B cell (primary cell): ENCODE measurements at regions not wholly inside any gene's neighbourhood (a gene's known extent, or its start where the extent isn't known, plus 50 kb on each side); places are given as distances from the start of the nearest gene placed in this dataset.
"Not testable (repeated sequence)": the region's sequence is repeated elsewhere in the genome, so short reads cannot be mapped to it uniquely, and the experiment has no call there.

Experiments
- ATAC-seq: fragments of 200-7000 bp; cut with Tn5 transposase; one replicate; pipeline ENCODE4 v1.10.0; 2021; ENCODE audit warnings: low read depth, mild to moderate bottlenecking, moderate number of reproducible peaks, moderate library complexity
- CTCF ChIA-PET: fragments of 350-600 bp; sonication (Branson Sonifier 250); formaldehyde crosslinking; loops from one replicate; lab custom pipeline; 2021; ENCODE audit warnings: antibody characterized with exemption, inconsistent platforms; lab: Charles Lee
- POLR2A ChIA-PET: fragments of 350-600 bp; sonication (Branson Sonifier 250); formaldehyde crosslinking; loops from one replicate; lab custom pipeline; 2021; ENCODE audit warnings: antibody characterized with exemption; lab: Charles Lee
- DNase-seq: peaks from one replicate; pipeline ENCODE4 v3.0.0; 2013
- H2AFZ ChIP-seq: 2 replicates; pipeline ENCODE4 v1.6.1; 2012; ENCODE audit warnings: mild to moderate bottlenecking, low read depth, low read length; ENCODE audit not compliant: insufficient read depth, poor library complexity, severe bottlenecking
- H3K27ac ChIP-seq, 2 donors: 1 replicate in 1 of 2; 2 replicates in 1 of 2; pipeline ENCODE4 v1.5.1; 2012 to 2013; ENCODE audit warnings: low read length in 2 of 2, mild to moderate bottlenecking in 2 of 2, moderate library complexity in 1 of 2
- H3K27me3 ChIP-seq, 4 experiments: fragments of 200-600 bp in 1 of 4; sonication (generic) in 1 of 4; replicated peaks in 1 of 4; 1 replicate in 2 of 4; 2 replicates in 2 of 4; pipeline versions ENCODE4 v1.6.1 to v1.7.0; 2013 to 2016; ENCODE audit warnings: low read length in 3 of 4, mild to moderate bottlenecking in 2 of 4, mixed read lengths in 1 of 4, moderate library complexity in 1 of 4; ENCODE audit not compliant: insufficient read depth in 4 of 4, control insufficient read depth in 3 of 4; ENCODE audit errors: control extremely low read depth in 1 of 4
- H3K36me3 ChIP-seq, 2 experiments: replicated peaks in 1 of 2; 1 replicate in 1 of 2; 2 replicates in 1 of 2; pipeline versions ENCODE4 v1.6.1 to v1.7.1; 2013; ENCODE audit warnings: low read length in 1 of 2; ENCODE audit not compliant: insufficient read depth in 2 of 2, control insufficient read depth in 1 of 2; ENCODE audit errors: control extremely low read depth in 1 of 2, extremely low read depth in 1 of 2
- H3K4me1 ChIP-seq, 2 donors: fragments of 200-600 bp in 1 of 2; sonication (generic) in 1 of 2; 1 replicate in 1 of 2; 2 replicates in 1 of 2; pipeline versions ENCODE4 v1.5.1 to v1.6.1; 2013 to 2017; ENCODE audit warnings: low read length in 2 of 2; ENCODE audit not compliant: control insufficient read depth in 2 of 2, insufficient read depth in 2 of 2
- H3K4me2 ChIP-seq: replicated peaks from 2 replicates; pipeline ENCODE3; 2012; ENCODE audit warnings: mild to moderate bottlenecking, low read depth, low read length; ENCODE audit not compliant: poor library complexity, severe bottlenecking
- H3K4me3 ChIP-seq, 5 experiments: fragments of 200-600 bp in 1 of 5; sonication (generic) in 1 of 5; 1 replicate in 3 of 5; 2 replicates in 2 of 5; pipeline versions ENCODE4 v1.5.1 to v1.7.0; 2011 to 2016; ENCODE audit warnings: low read length in 4 of 5, mild to moderate bottlenecking in 4 of 5, low read depth in 2 of 5, control low read depth in 1 of 5, moderate library complexity in 1 of 5; ENCODE audit not compliant: insufficient read depth in 1 of 5; ENCODE audit errors: control extremely low read depth in 1 of 5, extremely low read depth in 1 of 5
- H3K79me2 ChIP-seq: fragments of 200-600 bp; sonication (generic); one replicate; pipeline ENCODE4 v1.6.0; 2016; ENCODE audit warnings: low read length; ENCODE audit not compliant: control insufficient read depth, insufficient read depth
- H3K9ac ChIP-seq: fragments of 200-600 bp; sonication (generic); 2 replicates; pipeline ENCODE4 v1.6.1; 2017; ENCODE audit warnings: mild to moderate bottlenecking, low read length, moderate library complexity
- H3K9me3 ChIP-seq, 3 donors: one replicate each; pipeline versions ENCODE4 v1.6.1 to v1.7.1; 2013; ENCODE audit warnings: low read length in 2 of 3; ENCODE audit not compliant: control insufficient read depth in 2 of 3, insufficient read depth in 1 of 3; ENCODE audit errors: control extremely low read depth in 1 of 3
- H4K20me1 ChIP-seq: 2 replicates; pipeline ENCODE4 v1.6.0; 2012; ENCODE audit warnings: mild to moderate bottlenecking, low read length; ENCODE audit not compliant: insufficient read depth, control insufficient read depth, poor library complexity, severe bottlenecking
- H3K27ac Mint-ChIP-seq: one replicate; pipeline ENCODE4 v1.8.0; 2021; ENCODE audit warnings: mixed read lengths
- H3K27me3 Mint-ChIP-seq: one replicate; pipeline ENCODE4 v1.8.0; 2021; ENCODE audit warnings: mixed read lengths
- H3K4me1 Mint-ChIP-seq: one replicate; pipeline ENCODE4 v1.8.0; 2021; ENCODE audit warnings: mixed read lengths
- H3K4me3 Mint-ChIP-seq: one replicate; pipeline ENCODE4 v1.8.0; 2021; ENCODE audit warnings: mixed read lengths
- H3K9me3 Mint-ChIP-seq: one replicate; pipeline ENCODE4 v1.8.0; 2022; ENCODE audit warnings: mixed read lengths; ENCODE audit not compliant: insufficient read depth
- CTCF ChIP-seq: fragments of 200-600 bp; IDR thresholded peaks from one replicate; pipeline ENCODE4 v1.8.0; 2022; ENCODE audit warnings: antibody characterized with exemption, mild to moderate bottlenecking
- EZH2 ChIP-seq: IDR thresholded peaks from 2 replicates; pipeline ENCODE4 v1.6.1; 2012; ENCODE audit warnings: borderline replicate concordance, low read depth, mild to moderate bottlenecking, moderate library complexity, low read length; ENCODE audit not compliant: insufficient read depth, poor library complexity, severe bottlenecking
- WGBS: methylation state at CpG from one replicate; pipeline ENCODE4 v1.1.5; 2013; ENCODE audit warnings: missing lambda C conversion rate; ENCODE audit not compliant: insufficient coverage; 5-methylcytosine and 5-hydroxymethylcytosine counted together
- intact Hi-C: fragments of 100-400 bp; cut with micrococcal nuclease; formaldehyde crosslinking; loops from one replicate; pipeline ENCODE4 v1.10.0; 2022

DNA sequence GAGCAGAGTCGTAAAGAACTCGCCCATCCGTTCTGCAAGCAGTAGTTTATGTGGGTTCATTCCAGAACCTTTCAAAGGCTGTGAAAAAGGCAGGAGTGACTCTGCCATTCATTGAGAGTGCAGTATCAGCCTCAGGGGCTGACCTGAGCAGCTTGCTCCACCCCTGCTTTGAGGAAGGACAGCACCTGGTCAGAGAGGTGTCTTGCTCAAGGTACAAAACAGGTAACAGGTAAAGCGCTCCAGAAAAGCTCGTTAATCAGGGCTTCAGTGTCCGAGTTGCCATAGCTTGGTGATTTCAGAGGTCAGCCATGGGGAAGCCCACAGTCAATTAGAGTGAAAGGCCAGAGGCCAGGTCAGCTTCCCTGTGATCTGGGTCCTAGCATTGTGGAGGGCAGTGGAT is 251.1 kb downstream of the ABCC12 start:
- H3K27ac Mint-ChIP-seq = no peak overlapping the region
- peaks cover 2% of the 10 kb centered on the region for H3K9me3 Mint-ChIP-seq
- TF ChIP-seq EZH2 = no peak
- no peak for TF ChIP-seq CTCF
- H2AFZ ChIP-seq = no peak overlapping the region
- no peak overlapping the region for H3K4me2 ChIP-seq
- ChIA-PET CTCF (no interaction called here), POLR2A (no interaction called here)
- no peaks in the 10 kb centered on the region for H3K27me3 ChIP-seq
- H3K4me3 ChIP-seq = no peak overlapping the region
- H3K79me2 ChIP-seq = no peaks in the 10 kb centered on the region
- 85% methylated on average over 6 of the region's 6 CpGs for WGBS
- intact Hi-C loops = no loop called here
- no peaks in the 10 kb centered on the region for H3K4me1 Mint-ChIP-seq
- H3K9me3 ChIP-seq = peaks cover 0 to 9% (median 0%) of the 10 kb centered on the region in 3 donors
- peaks cover 8% of the 10 kb centered on the region for H3K27me3 Mint-ChIP-seq
- H4K20me1 ChIP-seq = no peaks in the 10 kb centered on the region
- H3K4me1 ChIP-seq = no peaks in the 10 kb centered on the region
- no peak overlapping the region for H3K4me3 Mint-ChIP-seq
- H3K36me3 ChIP-seq = no peaks in the 10 kb centered on the region
- DNase-seq (no peak), ATAC-seq (no peak)
- H3K9ac ChIP-seq = no peak overlapping the region
- H3K27ac ChIP-seq = no peak overlapping the region

GRCh38 chr16:47903470-47903869 is 252.3 kb downstream of the ABCC12 start:
- Histone ChIP-seq H3K9ac (no peak overlapping the region), H3K27ac (no peak overlapping the region), H3K9me3 (peaks cover 0 to 5% (median 0%) of the 10 kb centered on the region in 3 donors), H3K36me3 (no peaks in the 10 kb centered on the region), H3K79me2 (no peaks in the 10 kb centered on the region), H3K4me1 (no peaks in the 10 kb centered on the region), H3K4me3 (no peak overlapping the region), H3K4me2 (no peak overlapping the region), H3K27me3 (no peaks in the 10 kb centered on the region), H2AFZ (no peak overlapping the region), H4K20me1 (no peaks in the 10 kb centered on the region)
- ChIA-PET POLR2A (no interaction called here), CTCF (interaction anchor here (0.9 kb wide), 1 partner anchor 867 kb away, joined by 3 read pairs; no protein-coding TSS in a partner anchor)
- ATAC-seq (no peak), DNase-seq (no peak)
- peaks cover 8% of the 10 kb centered on the region for H3K27me3 Mint-ChIP-seq
- H3K4me3 Mint-ChIP-seq = no peak overlapping the region
- H3K9me3 Mint-ChIP-seq = peaks cover 4% of the 10 kb centered on the region
- no peaks in the 10 kb centered on the region for H3K4me1 Mint-ChIP-seq
- TF ChIP-seq CTCF (no peak), EZH2 (no peak)
- WGBS = 61% methylated on average over 8 of the region's 10 CpGs
- no peak overlapping the region for H3K27ac Mint-ChIP-seq
- intact Hi-C loops = no loop called here

- H3K36me3 ChIP-seq, H3K27ac Mint-ChIP-seq, CTCF ChIA-PET, intact Hi-C loops, H3K27ac ChIP-seq, DNase-seq, H3K4me2 ChIP-seq, H3K4me1 Mint-ChIP-seq, ATAC-seq, H3K9ac ChIP-seq, H3K9me3 Mint-ChIP-seq, H3K4me1 ChIP-seq, H3K9me3 ChIP-seq, H4K20me1 ChIP-seq, H3K79me2 ChIP-seq, H3K4me3 ChIP-seq, POLR2A ChIA-PET, H3K4me3 Mint-ChIP-seq, H2AFZ ChIP-seq, H3K27me3 ChIP-seq: not testable (repeated sequence)
- peaks cover 12% of the 10 kb centered on the region for H3K27me3 Mint-ChIP-seq
- WGBS = 61% methylated on average over 5 of the region's 5 CpGs
These were observed 258.7 kb downstream of the ABCC12 start for GRCh38 chr16:47897105-47897504.
